Keratinocyte (primary cell): ENCODE measurements at regions not wholly inside any gene's neighbourhood (a gene's known extent, or its start where the extent isn't known, plus 50 kb on each side); places are given as distances from the start of the nearest gene placed in this dataset.

Experiments used
- DNase-seq: peaks from one replicate; pipeline ENCODE4 v3.0.0-alpha.2; 2011; ENCODE audit warnings: low read depth, missing footprints, low spot score
- FAIRE-seq: peaks from 2 replicates; lab custom pipeline; 2011; peaks lifted over from hg19 to GRCh38; lab: Jason Lieb, UNC
- H2AFZ ChIP-seq: 2 replicates; pipeline ENCODE4 v1.6.0; 2012; ENCODE audit warnings: low read length, control low read depth, inconsistent platforms; ENCODE audit not compliant: control insufficient read depth
- H3K27ac ChIP-seq: 2 replicates; pipeline ENCODE4 v1.5.1; 2011; ENCODE audit warnings: low read length; ENCODE audit not compliant: control insufficient read depth, insufficient read depth
- H3K27me3 ChIP-seq: 3 replicates; pipeline ENCODE4 v1.6.0; 2011; ENCODE audit warnings: low read length; ENCODE audit not compliant: control insufficient read depth, insufficient read depth; ENCODE audit errors: extremely low read depth
- H3K36me3 ChIP-seq, 2 experiments: 2 replicates in 1 of 2; 3 replicates in 1 of 2; pipeline ENCODE4 v1.5.1; 2011; ENCODE audit warnings: low read length in 2 of 2, mild to moderate bottlenecking in 1 of 2; ENCODE audit not compliant: control insufficient read depth in 2 of 2, insufficient read depth in 2 of 2; ENCODE audit errors: extremely low read depth in 1 of 2
- H3K4me1 ChIP-seq: 3 replicates; pipeline ENCODE4 v1.5.1; 2011; ENCODE audit warnings: low read length; ENCODE audit not compliant: control insufficient read depth, insufficient read depth; ENCODE audit errors: extremely low read depth
- H3K4me2 ChIP-seq: 3 replicates; pipeline ENCODE4 v1.6.0; 2011; ENCODE audit warnings: low read depth, low read length; ENCODE audit not compliant: control insufficient read depth, insufficient read depth; ENCODE audit errors: extremely low read depth
- H3K4me3 ChIP-seq, 3 experiments: fragments of 200-600 bp in 1 of 3; sonication (generic) in 1 of 3; 2 replicates in 2 of 3; 3 replicates in 1 of 3; pipeline ENCODE4 v1.5.1; 2011 to 2016; ENCODE audit warnings: low read length in 3 of 3, mild to moderate bottlenecking in 3 of 3, control low read depth in 2 of 3, inconsistent platforms in 1 of 3, low read depth in 1 of 3, mixed read lengths in 1 of 3, mixed run types in 1 of 3, moderate library complexity in 1 of 3; ENCODE audit not compliant: control insufficient read depth in 2 of 3, insufficient read depth in 2 of 3; ENCODE audit errors: extremely low read depth in 1 of 3
- H3K79me2 ChIP-seq: 2 replicates; pipeline ENCODE4 v1.6.0; 2012; ENCODE audit warnings: low read length; ENCODE audit not compliant: control insufficient read depth, insufficient read depth
- H3K9ac ChIP-seq: 3 replicates; pipeline ENCODE4 v1.6.0; 2011; ENCODE audit warnings: low read length; ENCODE audit not compliant: control insufficient read depth, insufficient read depth; ENCODE audit errors: extremely low read depth
- H3K9me1 ChIP-seq: 3 replicates; pipeline ENCODE4 v1.6.0; 2011; ENCODE audit warnings: low read length; ENCODE audit not compliant: control insufficient read depth, insufficient read depth; ENCODE audit errors: extremely low read depth
- H3K9me3 ChIP-seq: 2 replicates; pipeline ENCODE4 v1.5.1; 2012; ENCODE audit warnings: low read depth, low read length; ENCODE audit not compliant: control insufficient read depth
- H4K20me1 ChIP-seq: 3 replicates; pipeline ENCODE4 v1.6.0; 2011; ENCODE audit warnings: low read length; ENCODE audit not compliant: control insufficient read depth, insufficient read depth; ENCODE audit errors: extremely low read depth
- EZH2 ChIP-seq: IDR thresholded peaks from one replicate; pipeline ENCODE4 v1.6.1; 2012; ENCODE audit warnings: inconsistent platforms, mild to moderate bottlenecking, low read length, moderate library complexity
- dilution Hi-C: fragments of 300-500 bp; cut with MboI; formaldehyde crosslinking; loops from one replicate; pipeline ENCODE4 v1.7.0; 2020; ENCODE audit warnings: low sequenced_read_pairs; ENCODE audit not compliant: extremely low pct_ligation_motif_present
- TF ChIP-seq, protein P1 (sequence below), 3 experiments: IDR thresholded peaks in 1 of 3; conservative IDR thresholded peaks in 1 of 3; optimal IDR thresholded peaks in 1 of 3; 2 replicates in 2 of 3; 3 replicates in 1 of 3; pipeline versions ENCODE3 to v1.5.1; 2011; ENCODE audit warnings: low read length in 3 of 3, mild to moderate bottlenecking in 3 of 3, moderate library complexity in 2 of 3, control low read depth in 1 of 3, inconsistent platforms in 1 of 3; ENCODE audit not compliant: insufficient read depth in 2 of 3; ENCODE audit errors: extremely low read depth in 1 of 3

DNA sequence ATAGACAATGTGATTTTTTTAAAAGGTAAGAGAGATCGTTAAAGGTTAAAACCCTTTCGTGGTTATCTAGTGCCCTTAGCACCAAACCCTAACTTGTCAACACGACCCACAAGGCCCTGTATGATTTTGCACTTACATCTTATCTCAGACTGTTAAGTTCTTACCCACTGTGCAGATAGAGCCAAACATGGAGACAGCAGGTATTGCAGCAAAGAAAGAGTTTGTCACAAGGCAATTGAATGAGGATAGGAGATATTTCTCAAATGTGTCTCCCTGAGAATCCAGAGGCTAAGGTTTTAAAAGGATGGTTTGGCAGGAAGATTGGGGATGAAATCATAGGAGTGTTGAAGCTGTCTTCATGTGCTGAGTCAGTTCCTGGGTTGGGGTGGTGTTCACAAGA lies 313.4 kb downstream of the AEBP2 start:
- no peak for TF ChIP-seq EZH2
- TF ChIP-seq, protein P1, sequence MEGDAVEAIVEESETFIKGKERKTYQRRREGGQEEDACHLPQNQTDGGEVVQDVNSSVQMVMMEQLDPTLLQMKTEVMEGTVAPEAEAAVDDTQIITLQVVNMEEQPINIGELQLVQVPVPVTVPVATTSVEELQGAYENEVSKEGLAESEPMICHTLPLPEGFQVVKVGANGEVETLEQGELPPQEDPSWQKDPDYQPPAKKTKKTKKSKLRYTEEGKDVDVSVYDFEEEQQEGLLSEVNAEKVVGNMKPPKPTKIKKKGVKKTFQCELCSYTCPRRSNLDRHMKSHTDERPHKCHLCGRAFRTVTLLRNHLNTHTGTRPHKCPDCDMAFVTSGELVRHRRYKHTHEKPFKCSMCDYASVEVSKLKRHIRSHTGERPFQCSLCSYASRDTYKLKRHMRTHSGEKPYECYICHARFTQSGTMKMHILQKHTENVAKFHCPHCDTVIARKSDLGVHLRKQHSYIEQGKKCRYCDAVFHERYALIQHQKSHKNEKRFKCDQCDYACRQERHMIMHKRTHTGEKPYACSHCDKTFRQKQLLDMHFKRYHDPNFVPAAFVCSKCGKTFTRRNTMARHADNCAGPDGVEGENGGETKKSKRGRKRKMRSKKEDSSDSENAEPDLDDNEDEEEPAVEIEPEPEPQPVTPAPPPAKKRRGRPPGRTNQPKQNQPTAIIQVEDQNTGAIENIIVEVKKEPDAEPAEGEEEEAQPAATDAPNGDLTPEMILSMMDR (optimal IDR thresholded peaks at IDR 0.05 in 1 of 3, IDR thresholded peaks at IDR 0.05 in 1 of 3, conservative IDR thresholded peaks at IDR 0.05 in 1 of 3; ENCODE audit: extremely low read depth in 1 of 3, insufficient read depth in 2 of 3, low read length in 3 of 3): no peak
- H3K4me3 ChIP-seq: no peak overlapping the region
- FAIRE-seq: no peak
- H3K79me2 ChIP-seq: no peaks in the 10 kb centered on the region
- H2AFZ ChIP-seq: no peak overlapping the region
- no peak overlapping the region for H3K4me2 ChIP-seq
- no peak overlapping the region for H3K27ac ChIP-seq
- H3K9me3 ChIP-seq: no peaks in the 10 kb centered on the region
- dilution Hi-C loops: no loop called here
- no peaks in the 10 kb centered on the region for H3K9me1 ChIP-seq
- H3K36me3 ChIP-seq: no peaks in the 10 kb centered on the region
- no peaks in the 10 kb centered on the region for H4K20me1 ChIP-seq
- H3K9ac ChIP-seq: no peak overlapping the region
- DNase-seq: no peak
- H3K27me3 ChIP-seq: no peaks in the 10 kb centered on the region
- H3K4me1 ChIP-seq: no peaks in the 10 kb centered on the region

GRCh38 chr12:19755136-19755535 lies 315.8 kb downstream of the AEBP2 start:
- Histone ChIP-seq H2AFZ (no peak overlapping the region), H3K4me1 (no peaks in the 10 kb centered on the region), H3K9me1 (no peaks in the 10 kb centered on the region), H3K27me3 (no peaks in the 10 kb centered on the region), H3K9me3 (no peaks in the 10 kb centered on the region), H3K4me3 (no peak overlapping the region), H3K4me2 (no peak overlapping the region), H4K20me1 (no peaks in the 10 kb centered on the region), H3K27ac (no peak overlapping the region), H3K79me2 (no peaks in the 10 kb centered on the region), H3K9ac (no peak overlapping the region), H3K36me3 (no peaks in the 10 kb centered on the region)
- FAIRE-seq (no peak), DNase-seq (no peak)
- no peak for TF ChIP-seq EZH2
- TF ChIP-seq, protein P1 (optimal IDR thresholded peaks at IDR 0.05 in 1 of 3, IDR thresholded peaks at IDR 0.05 in 1 of 3, conservative IDR thresholded peaks at IDR 0.05 in 1 of 3; ENCODE audit: extremely low read depth in 1 of 3, insufficient read depth in 2 of 3, low read length in 3 of 3): no peak
- dilution Hi-C loops: no loop called here
